HL-60 (cell line): ENCODE measurements at regions not wholly inside any gene's neighbourhood (a gene's known extent, or its start where the extent isn't known, plus 50 kb on each side); places are given as distances from the start of the nearest gene placed in this dataset.
A peak's percentile ranks its signal among the peaks of the same experiment; 100 is the strongest.
"Not testable (repeated sequence)": the region's sequence is repeated elsewhere in the genome, so short reads cannot be mapped to it uniquely, and the experiment has no call there.

Experiments used
- DNase-seq, 2 experiments: peaks; one replicate each; pipeline ENCODE4 v3.0.0-alpha.2; 2010 to 2020; ENCODE audit warnings: low read depth in 1 of 2, low spot score in 1 of 2
- H3K27ac ChIP-seq: fragments of 250-450 bp; sonication (Bioruptor Pico); replicated peaks from 2 replicates; pipeline ENCODE4 v1.5.1; 2020; ENCODE audit warnings: mild to moderate bottlenecking, moderate library complexity
- H3K27me3 ChIP-seq: fragments of 250-450 bp; sonication (Bioruptor Pico); 2 replicates; pipeline ENCODE4 v1.5.1; 2021; ENCODE audit warnings: mild to moderate bottlenecking, moderate library complexity; ENCODE audit not compliant: insufficient read depth, poor library complexity, severe bottlenecking
- H3K4me3 ChIP-seq: replicated peaks from 2 replicates; pipeline ENCODE4 v1.5.1; 2011; ENCODE audit warnings: mild to moderate bottlenecking, control low read depth, low read length; ENCODE audit not compliant: insufficient read depth
- CTCF ChIP-seq: IDR thresholded peaks from one replicate; pipeline ENCODE4 v1.5.1; 2011; ENCODE audit warnings: low read length, control low read depth, inconsistent platforms; ENCODE audit not compliant: insufficient read depth
- GABPA ChIP-seq: IDR thresholded peaks from 2 replicates; pipeline ENCODE4 v1.6.1; 2012; ENCODE audit warnings: low read depth
- POLR2AphosphoS5 ChIP-seq: IDR thresholded peaks from 2 replicates; pipeline ENCODE4 v1.6.1; 2012; ENCODE audit warnings: low read depth
- REST ChIP-seq: IDR thresholded peaks from 2 replicates; pipeline ENCODE4 v1.6.1; 2012; ENCODE audit warnings: low read depth; ENCODE audit not compliant: insufficient replicate concordance
- SPI1 ChIP-seq: IDR thresholded peaks from 2 replicates; pipeline ENCODE4 v1.6.1; 2012; ENCODE audit warnings: low read depth, mild to moderate bottlenecking, borderline replicate concordance

GRCh38 chr9:96100385-96101300 is 201.3 kb downstream of the HSD17B3 start:
- Histone ChIP-seq H3K4me3 (no peak overlapping the region), H3K27ac (peak overlapping the region; percentile 60), H3K27me3 (no peaks in the 10 kb centered on the region)
- TF ChIP-seq POLR2AphosphoS5 = 0 out of 2 replicates have a peak, but pooled peaks have one; percentile 13
- TF ChIP-seq GABPA = no peak
- TF ChIP-seq SPI1 = peak; percentile 89
- DNase-seq = peak; percentile 38 to 85

GRCh38 chr9:96090630-96091029 is 211.3 kb downstream of the HSD17B3 start:
- not testable (repeated sequence) for H3K27me3 ChIP-seq, H3K27ac ChIP-seq, H3K4me3 ChIP-seq, DNase-seq

GRCh38 chr9:96089452-96090085 is 212.4 kb downstream of the HSD17B3 start:
- Histone ChIP-seq H3K27ac (no peak overlapping the region), H3K4me3 (no peak overlapping the region), H3K27me3 (no peaks in the 10 kb centered on the region)
- DNase-seq = no peak
- TF ChIP-seq REST (no peak), POLR2AphosphoS5 (no peak), GABPA (no peak), SPI1 (no peak), CTCF (no peak)

- no peak overlapping the region for H3K4me3 ChIP-seq
- no peak overlapping the region for H3K27ac ChIP-seq
- no peaks in the 10 kb centered on the region for H3K27me3 ChIP-seq
- DNase-seq = no peak
- TF ChIP-seq GABPA = no peak
- no peak for TF ChIP-seq POLR2AphosphoS5
- TF ChIP-seq CTCF = no peak
- no peak for TF ChIP-seq REST
- TF ChIP-seq SPI1 = no peak
Measured at GRCh38 chr9:96088510-96088909, 213.0 kb downstream of the ERCC6L2 start.
